Right lobe of liver (tissue), 4 donors: ENCODE measurements at regions not wholly inside any gene's neighbourhood (a gene's known extent, or its start where the extent isn't known, plus 50 kb on each side); places are given as distances from the start of the nearest gene placed in this dataset.

Experiments used
- CTCF ChIP-seq, 4 donors: fragments of 200-600 bp in 3 of 4; fragments of 450-650 bp in 1 of 4; IDR thresholded peaks; one replicate each; pipeline versions ENCODE4 v1.5.1 to v1.8.0; 2016 to 2022; ENCODE audit warnings: antibody characterized with exemption in 4 of 4, mild to moderate bottlenecking in 2 of 4
- POLR2A ChIP-seq: fragments of 450-650 bp; IDR thresholded peaks from one replicate; pipeline ENCODE4 v1.6.1; 2017; ENCODE audit warnings: antibody characterized with exemption, mild to moderate bottlenecking
- donor health status: DM: no; HTN: no; CAD: no.
- donor health status: DM: no; HTN: no; CAD: no.
- donor health status: DM: no; HTN: yes; CAD: no.

GRCh38 chr4:134708616-134709015 is 507.0 kb upstream of the PABPC4L start:
- TF ChIP-seq POLR2A (no peak), CTCF (IDR thresholded peaks at IDR 0.05) (no peak)
